ENCODE measurements at regions not wholly inside any gene's neighbourhood (a gene's known extent, or its start where the extent isn't known, plus 50 kb on each side); places are given as distances from the start of the nearest gene placed in this dataset.

- TF ChIP-seq ATF2 (CRISPR knock-in tag; IDR thresholded peaks at IDR 0.05) (no peak), ZNF232 (CRISPR knock-in tag; IDR thresholded peaks at IDR 0.05) (no peak), BCLAF1 (IDR thresholded peaks at IDR 0.05; ENCODE audit: borderline replicate concordance in 1 of 2, control insufficient read depth in 1 of 2, low read depth in 2 of 2, low read length in 1 of 2) (peak in 1 of 2 experiments; percentile 63; a peak in 1 of 4 replicates), SMARCA4 (IDR thresholded peaks at IDR 0.05) (peak; percentile 30; the same call in 1 of the 2 replicates), DDX20 (tag; IDR thresholded peaks at IDR 0.05; ENCODE audit: low read depth) (no peak), ZNF668 (CRISPR knock-in tag; IDR thresholded peaks at IDR 0.05) (no peak), MTF1 (CRISPR knock-in tag; IDR thresholded peaks at IDR 0.05; ENCODE audit: borderline replicate concordance) (no peak)
Observed at GRCh38 chr3:198106265-198106664, 146.2 kb downstream of the LMLN start (continued).

Data from K562 (cell line).